NCI-H82 (cell line): ENCODE measurements at regions not wholly inside any gene's neighbourhood (a gene's known extent, or its start where the extent isn't known, plus 50 kb on each side); places are given as distances from the start of the nearest gene placed in this dataset.
"Not testable (repeated sequence)": the region's sequence is repeated elsewhere in the genome, so short reads cannot be mapped to it uniquely, and the experiment has no call there.

Experiments
- DNase-seq: peaks from one replicate; lab custom pipeline; 2025; lab: John Stamatoyannopoulos, UW

GRCh38 chrX:86887341-86887740, 630.3 kb upstream of the KLHL4 start:
- no peak for DNase-seq

- no peak for DNase-seq
These were observed 607.6 kb upstream of the KLHL4 start for GRCh38 chrX:86910027-86910426.

GRCh38 chrX:86910602-86911311, 606.8 kb upstream of the KLHL4 start:
- no peak for DNase-seq

GRCh38 chrX:86914569-86914968, 603.0 kb upstream of the KLHL4 start:
- peak; percentile 7 for DNase-seq

- DNase-seq = no peak
These were observed 599.6 kb upstream of the KLHL4 start for GRCh38 chrX:86917959-86918358.

GRCh38 chrX:86930419-86930818, 587.2 kb upstream of the KLHL4 start:
- no peak for DNase-seq

GRCh38 chrX:86935988-86936387, 581.6 kb upstream of the KLHL4 start:
- DNase-seq = no peak

GRCh38 chrX:86946569-86946968, 571.0 kb upstream of the KLHL4 start:
- peak; percentile 70 for DNase-seq

GRCh38 chrX:86964321-86964720, 553.3 kb upstream of the KLHL4 start:
- no peak for DNase-seq

GRCh38 chrX:86981326-86981879, 536.2 kb upstream of the KLHL4 start:
- DNase-seq = no peak

GRCh38 chrX:86987351-86987750, 530.3 kb upstream of the KLHL4 start:
- DNase-seq = not testable (repeated sequence)

- peak; percentile 71 for DNase-seq
These were observed 514.6 kb upstream of the KLHL4 start for GRCh38 chrX:87003031-87003430.

GRCh38 chrX:87005183-87005582, 512.4 kb upstream of the KLHL4 start:
- DNase-seq = no peak

GRCh38 chrX:87005885-87006284, 511.7 kb upstream of the KLHL4 start:
- no peak for DNase-seq

- no peak for DNase-seq
These were observed 511.0 kb upstream of the KLHL4 start for GRCh38 chrX:87006561-87006960.

GRCh38 chrX:87017210-87017609, 500.4 kb upstream of the KLHL4 start:
- no peak for DNase-seq

- not testable (repeated sequence) for DNase-seq
These were observed 484.5 kb upstream of the KLHL4 start for GRCh38 chrX:87033115-87033514.

GRCh38 chrX:87045352-87045751, 472.2 kb upstream of the KLHL4 start:
- DNase-seq = no peak

GRCh38 chrX:87049567-87049966, 468.0 kb upstream of the KLHL4 start:
- no peak for DNase-seq

- DNase-seq = no peak
These were observed 454.0 kb upstream of the KLHL4 start for GRCh38 chrX:87063642-87064041.

- DNase-seq = no peak
These were observed 453.1 kb upstream of the KLHL4 start for GRCh38 chrX:87064502-87064901.

GRCh38 chrX:87067795-87068369, 449.7 kb upstream of the KLHL4 start:
- DNase-seq = no peak

- DNase-seq = no peak
These were observed 439.4 kb upstream of the KLHL4 start for GRCh38 chrX:87078231-87078630.

- DNase-seq = no peak
These were observed 419.1 kb upstream of the KLHL4 start for GRCh38 chrX:87098477-87098876.
